Large intestine (tissue), 3 donors: ENCODE measurements at regions not wholly inside any gene's neighbourhood (a gene's known extent, or its start where the extent isn't known, plus 50 kb on each side); places are given as distances from the start of the nearest gene placed in this dataset.
A peak's percentile ranks its signal among the peaks of the same experiment; 100 is the strongest.

Experiments
- DNase-seq, 2 donors: peaks; one replicate each; pipeline versions ENCODE4 v3.0.0 to v3.0.0-alpha.2; 2013
- H3K27ac ChIP-seq: one replicate; pipeline ENCODE4 v1.5.1; 2013; ENCODE audit warnings: low read length
- H3K27me3 ChIP-seq: 2 replicates; pipeline ENCODE4 v1.6.1; 2013; ENCODE audit warnings: low read length; ENCODE audit not compliant: control insufficient read depth, insufficient read depth
- H3K36me3 ChIP-seq: 2 replicates; pipeline ENCODE4 v1.6.1; 2013; ENCODE audit warnings: low read length; ENCODE audit not compliant: control insufficient read depth, insufficient read depth
- H3K4me1 ChIP-seq: one replicate; pipeline ENCODE4 v1.6.1; 2013; ENCODE audit warnings: low read length; ENCODE audit not compliant: control insufficient read depth, insufficient read depth
- H3K4me3 ChIP-seq: one replicate; pipeline ENCODE4 v1.5.1; 2013; ENCODE audit warnings: low read length
- H3K9me3 ChIP-seq: one replicate; pipeline ENCODE4 v1.6.1; 2013; ENCODE audit warnings: mild to moderate bottlenecking, low read depth, low read length, moderate library complexity; ENCODE audit not compliant: control insufficient read depth
- WGBS: methylation state at CpG from one replicate; pipeline ENCODE4 v1.1.5; 2013; ENCODE audit warnings: low lambda C conversion rate; ENCODE audit not compliant: insufficient coverage; 5-methylcytosine and 5-hydroxymethylcytosine counted together

- Histone ChIP-seq H3K36me3 (no peaks in the 10 kb centered on the region), H3K4me3 (no peak overlapping the region), H3K27me3 (no peaks in the 10 kb centered on the region), H3K27ac (no peak overlapping the region), H3K4me1 (no peaks in the 10 kb centered on the region), H3K9me3 (no peaks in the 10 kb centered on the region)
- no CpG with 5 or more reads among the region's 2 CpGs for WGBS
- DNase-seq, result no peak
Measured at GRCh38 chr4:175871774-175872405, 59.8 kb upstream of the GPM6A start.

DNA sequence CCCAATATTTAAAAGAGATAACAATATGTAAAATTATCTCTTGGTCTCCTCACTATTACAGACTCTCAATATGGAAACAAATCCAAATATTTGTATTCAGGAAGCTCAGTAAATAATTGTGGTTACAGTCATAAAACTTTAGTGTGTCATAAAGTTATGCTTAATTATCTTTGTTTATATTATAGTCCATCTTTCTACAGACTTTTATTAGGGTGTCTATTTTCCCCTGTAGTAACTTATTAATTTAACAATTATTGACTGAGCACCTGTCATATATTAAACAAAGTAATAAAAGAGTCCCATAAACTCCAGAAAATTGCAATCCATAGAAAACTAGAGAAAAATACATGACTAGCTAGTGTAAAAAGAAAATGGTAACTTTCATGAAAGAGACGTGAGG is 61.6 kb upstream of the GPM6A start:
- no peaks in the 10 kb centered on the region for H3K27me3 ChIP-seq
- no peak for DNase-seq
- WGBS, result 57% methylated on average over 1 of the region's 1 CpG
- no peak overlapping the region for H3K27ac ChIP-seq
- no peaks in the 10 kb centered on the region for H3K36me3 ChIP-seq
- no peaks in the 10 kb centered on the region for H3K9me3 ChIP-seq
- H3K4me1 ChIP-seq, result no peaks in the 10 kb centered on the region
- no peak overlapping the region for H3K4me3 ChIP-seq

DNA sequence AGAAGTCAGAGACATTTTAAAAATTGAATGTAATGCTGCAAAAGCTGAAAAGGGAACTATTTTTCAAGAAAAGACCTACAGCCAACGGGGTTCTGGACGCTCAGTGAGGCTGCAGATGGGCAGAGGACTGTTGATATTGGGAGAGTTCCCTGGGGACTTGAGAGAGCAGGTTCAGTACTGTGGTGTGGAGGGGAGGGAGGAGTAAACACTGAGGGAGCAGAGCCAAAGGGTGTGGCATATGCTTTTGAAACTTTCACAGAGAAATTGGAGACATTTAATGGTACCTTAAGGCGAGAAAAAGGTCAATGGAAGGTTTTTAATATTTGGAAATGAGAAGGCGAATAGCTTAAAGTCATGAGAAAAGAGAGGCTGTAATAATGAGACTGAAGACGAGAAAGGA is 62.2 kb upstream of the GPM6A start:
- WGBS, result 44% methylated on average over 5 of the region's 5 CpGs
- H3K9me3 ChIP-seq, result no peaks in the 10 kb centered on the region
- no peak overlapping the region for H3K4me3 ChIP-seq
- no peaks in the 10 kb centered on the region for H3K27me3 ChIP-seq
- no peak overlapping the region for H3K27ac ChIP-seq
- no peaks in the 10 kb centered on the region for H3K4me1 ChIP-seq
- no peak for DNase-seq
- H3K36me3 ChIP-seq, result no peaks in the 10 kb centered on the region

- Histone ChIP-seq H3K36me3 (no peaks in the 10 kb centered on the region), H3K4me1 (no peaks in the 10 kb centered on the region), H3K27ac (no peak overlapping the region), H3K4me3 (no peak overlapping the region), H3K27me3 (no peaks in the 10 kb centered on the region), H3K9me3 (no peaks in the 10 kb centered on the region)
- no peak for DNase-seq
- WGBS, result 100% methylated on average over 2 of the region's 5 CpGs
Measured at GRCh38 chr4:175875993-175876771, 64.1 kb upstream of the GPM6A start.

GRCh38 chr4:175882891-175883290 is 70.8 kb upstream of the GPM6A start:
- Histone ChIP-seq H3K27me3 (no peaks in the 10 kb centered on the region), H3K9me3 (no peaks in the 10 kb centered on the region), H3K36me3 (no peaks in the 10 kb centered on the region), H3K27ac (no peak overlapping the region), H3K4me3 (no peak overlapping the region), H3K4me1 (no peaks in the 10 kb centered on the region)
- DNase-seq, result no peak

GRCh38 chr4:175884048-175884447 is 72.0 kb upstream of the GPM6A start:
- Histone ChIP-seq H3K4me1 (no peaks in the 10 kb centered on the region), H3K4me3 (no peak overlapping the region), H3K27ac (no peak overlapping the region), H3K36me3 (no peaks in the 10 kb centered on the region), H3K9me3 (no peaks in the 10 kb centered on the region), H3K27me3 (no peaks in the 10 kb centered on the region)
- WGBS, result 42% methylated on average over 2 of the region's 4 CpGs
- no peak for DNase-seq

- no peaks in the 10 kb centered on the region for H3K36me3 ChIP-seq
- no peak overlapping the region for H3K4me3 ChIP-seq
- H3K9me3 ChIP-seq, result no peaks in the 10 kb centered on the region
- H3K4me1 ChIP-seq, result no peaks in the 10 kb centered on the region
- WGBS, result 48% methylated on average over 2 of the region's 4 CpGs
- H3K27me3 ChIP-seq, result no peaks in the 10 kb centered on the region
- no peak for DNase-seq
- no peak overlapping the region for H3K27ac ChIP-seq
Measured at GRCh38 chr4:175891231-175891630, 79.2 kb upstream of the GPM6A start.

GRCh38 chr4:175891851-175892250 is 79.8 kb upstream of the GPM6A start:
- H3K27ac ChIP-seq, result no peak overlapping the region
- H3K4me3 ChIP-seq, result no peak overlapping the region
- WGBS, result 20% methylated on average over 1 of the region's 2 CpGs
- H3K36me3 ChIP-seq, result no peaks in the 10 kb centered on the region
- no peaks in the 10 kb centered on the region for H3K4me1 ChIP-seq
- H3K27me3 ChIP-seq, result no peaks in the 10 kb centered on the region
- no peaks in the 10 kb centered on the region for H3K9me3 ChIP-seq
- peak; percentile 26 to 64 for DNase-seq

- H3K4me3 ChIP-seq, result no peak overlapping the region
- H3K36me3 ChIP-seq, result no peaks in the 10 kb centered on the region
- no peaks in the 10 kb centered on the region for H3K9me3 ChIP-seq
- no peaks in the 10 kb centered on the region for H3K27me3 ChIP-seq
- H3K27ac ChIP-seq, result no peak overlapping the region
- DNase-seq, result no peak
- no peaks in the 10 kb centered on the region for H3K4me1 ChIP-seq
- WGBS, result no CpG with 5 or more reads among the region's 2 CpGs
Measured at GRCh38 chr4:175905925-175906324, 93.9 kb upstream of the GPM6A start.

DNA sequence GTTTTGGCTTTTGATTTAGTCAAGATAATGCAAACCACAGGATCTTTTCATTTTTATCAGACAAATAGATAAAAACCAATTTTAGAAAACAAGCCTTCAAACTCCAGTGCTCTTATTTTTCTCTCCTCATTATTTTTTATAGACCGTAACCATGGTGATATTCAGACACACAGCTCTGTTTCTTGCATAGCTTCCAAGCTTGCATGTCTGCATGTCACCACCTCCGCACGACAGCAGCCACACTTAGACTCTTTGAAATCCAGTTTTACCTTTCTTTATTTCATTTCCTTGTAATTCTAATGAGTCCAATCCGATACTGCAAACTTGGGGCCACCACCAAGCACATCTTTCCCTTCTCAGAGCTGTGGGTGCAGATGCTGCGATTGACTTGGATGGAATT is 94.3 kb upstream of the GPM6A start:
- WGBS, result 86% methylated on average over 1 of the region's 5 CpGs
- H3K4me3 ChIP-seq, result no peak overlapping the region
- H3K27me3 ChIP-seq, result no peaks in the 10 kb centered on the region
- no peaks in the 10 kb centered on the region for H3K9me3 ChIP-seq
- no peaks in the 10 kb centered on the region for H3K4me1 ChIP-seq
- H3K36me3 ChIP-seq, result no peaks in the 10 kb centered on the region
- H3K27ac ChIP-seq, result no peak overlapping the region
- no peak for DNase-seq

- no peaks in the 10 kb centered on the region for H3K9me3 ChIP-seq
- DNase-seq, result no peak
- no CpG with 5 or more reads among the region's 4 CpGs for WGBS
- no peak overlapping the region for H3K4me3 ChIP-seq
- H3K36me3 ChIP-seq, result no peaks in the 10 kb centered on the region
- H3K27me3 ChIP-seq, result no peaks in the 10 kb centered on the region
- no peak overlapping the region for H3K27ac ChIP-seq
- H3K4me1 ChIP-seq, result no peaks in the 10 kb centered on the region
Measured at GRCh38 chr4:175910700-175911099, 98.6 kb upstream of the GPM6A start.
